CD4-positive, alpha-beta T cell treated with Interleukin-10 for 1 hour (primary cell): ENCODE measurements at regions not wholly inside any gene's neighbourhood (a gene's known extent, or its start where the extent isn't known, plus 50 kb on each side); places are given as distances from the start of the nearest gene placed in this dataset.

Experiments used
- DNase-seq: peaks from one replicate; pipeline ENCODE4 v3.0.0-alpha.2; 2020

- no peak for DNase-seq
Measured at GRCh38 chr5:164051745-164052144, 546.3 kb downstream of the MAT2B start.

GRCh38 chr5:164052536-164053093 lies 547.2 kb downstream of the MAT2B start:
- DNase-seq: no peak

GRCh38 chr5:164053123-164053522 lies 547.7 kb downstream of the MAT2B start:
- no peak for DNase-seq

GRCh38 chr5:164054461-164054860 lies 549.0 kb downstream of the MAT2B start:
- no peak for DNase-seq

- no peak for DNase-seq
Measured at GRCh38 chr5:164057121-164057520, 551.7 kb downstream of the MAT2B start.

- DNase-seq: no peak
Measured at GRCh38 chr5:164058621-164059020, 553.2 kb downstream of the MAT2B start.

GRCh38 chr5:164059471-164059870 lies 554.1 kb downstream of the MAT2B start:
- no peak for DNase-seq

GRCh38 chr5:164060786-164061355 lies 555.5 kb downstream of the MAT2B start:
- DNase-seq: no peak

- no peak for DNase-seq
Measured at GRCh38 chr5:164062304-164062703, 556.9 kb downstream of the MAT2B start.

GRCh38 chr5:164065266-164065665 lies 559.8 kb downstream of the MAT2B start:
- no peak for DNase-seq

- no peak for DNase-seq
Measured at GRCh38 chr5:164071671-164072070, 566.3 kb downstream of the MAT2B start.

- DNase-seq: no peak
Measured at GRCh38 chr5:164073081-164073480, 567.7 kb downstream of the MAT2B start.

- DNase-seq: no peak
Measured at GRCh38 chr5:164076556-164076955, 571.1 kb downstream of the MAT2B start.

- DNase-seq: no peak
Measured at GRCh38 chr5:164090358-164090757, 584.9 kb downstream of the MAT2B start.

- DNase-seq: no peak
Measured at GRCh38 chr5:164091836-164092235, 586.4 kb downstream of the MAT2B start.

GRCh38 chr5:164094291-164094690 lies 588.9 kb downstream of the MAT2B start:
- no peak for DNase-seq

- DNase-seq: no peak
Measured at GRCh38 chr5:164097749-164098148, 592.3 kb downstream of the MAT2B start.

- DNase-seq: no peak
Measured at GRCh38 chr5:164098531-164098930, 593.1 kb downstream of the MAT2B start.

GRCh38 chr5:164098979-164099378 lies 593.6 kb downstream of the MAT2B start:
- no peak for DNase-seq

- DNase-seq: no peak
Measured at GRCh38 chr5:164115420-164115819, 610.0 kb downstream of the MAT2B start.

GRCh38 chr5:164119806-164120447 lies 614.5 kb downstream of the MAT2B start:
- DNase-seq: no peak

- no peak for DNase-seq
Measured at GRCh38 chr5:164127527-164127926, 622.1 kb downstream of the MAT2B start.

GRCh38 chr5:164132358-164132757 lies 626.9 kb downstream of the MAT2B start:
- no peak for DNase-seq

- DNase-seq: no peak
Measured at GRCh38 chr5:164137095-164137494, 631.7 kb downstream of the MAT2B start.

- no peak for DNase-seq
Measured at GRCh38 chr5:164139423-164139822, 634.0 kb downstream of the MAT2B start.
